NCI-H345 treated with DMSO at 0.1 percent for 48 hours (cell line): ENCODE measurements at regions not wholly inside any gene's neighbourhood (a gene's known extent, or its start where the extent isn't known, plus 50 kb on each side); places are given as distances from the start of the nearest gene placed in this dataset.
"Not testable (repeated sequence)": the region's sequence is repeated elsewhere in the genome, so short reads cannot be mapped to it uniquely, and the experiment has no call there.

Experiments
- DNase-seq: peaks from one replicate; lab custom pipeline; 2025; ENCODE audit not compliant: unreplicated experiment; lab: John Stamatoyannopoulos, UW

DNA sequence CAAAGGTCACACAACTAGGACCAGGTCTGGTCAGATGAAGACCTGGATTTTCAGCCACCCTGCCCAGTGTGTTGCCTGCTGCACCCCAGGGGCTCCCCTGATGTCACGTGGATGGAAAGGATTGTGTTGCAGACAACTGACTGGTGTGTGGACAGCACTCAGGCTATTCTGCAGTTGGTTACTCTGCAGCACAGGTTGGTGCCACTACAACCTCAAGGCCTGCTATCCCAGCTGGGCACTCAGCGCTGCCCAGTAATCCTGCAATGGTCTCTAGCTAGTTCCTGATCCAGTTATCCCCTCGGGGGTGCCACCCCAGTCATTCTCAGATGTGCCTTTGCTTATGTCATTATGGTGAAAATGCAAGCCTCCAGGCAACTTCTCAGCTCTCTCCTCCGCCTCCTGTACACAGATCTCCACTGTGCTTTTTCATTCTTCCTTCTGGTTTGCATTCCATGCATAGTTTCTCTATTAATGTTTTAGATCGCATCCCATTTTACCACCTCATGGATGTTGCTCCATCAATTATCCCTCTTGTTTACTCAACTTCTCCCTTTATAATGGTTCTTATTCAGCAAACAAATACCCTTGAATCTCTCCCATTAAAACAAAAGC, 503.2 kb upstream of the CAMK1G start:
- no peak for DNase-seq

DNA sequence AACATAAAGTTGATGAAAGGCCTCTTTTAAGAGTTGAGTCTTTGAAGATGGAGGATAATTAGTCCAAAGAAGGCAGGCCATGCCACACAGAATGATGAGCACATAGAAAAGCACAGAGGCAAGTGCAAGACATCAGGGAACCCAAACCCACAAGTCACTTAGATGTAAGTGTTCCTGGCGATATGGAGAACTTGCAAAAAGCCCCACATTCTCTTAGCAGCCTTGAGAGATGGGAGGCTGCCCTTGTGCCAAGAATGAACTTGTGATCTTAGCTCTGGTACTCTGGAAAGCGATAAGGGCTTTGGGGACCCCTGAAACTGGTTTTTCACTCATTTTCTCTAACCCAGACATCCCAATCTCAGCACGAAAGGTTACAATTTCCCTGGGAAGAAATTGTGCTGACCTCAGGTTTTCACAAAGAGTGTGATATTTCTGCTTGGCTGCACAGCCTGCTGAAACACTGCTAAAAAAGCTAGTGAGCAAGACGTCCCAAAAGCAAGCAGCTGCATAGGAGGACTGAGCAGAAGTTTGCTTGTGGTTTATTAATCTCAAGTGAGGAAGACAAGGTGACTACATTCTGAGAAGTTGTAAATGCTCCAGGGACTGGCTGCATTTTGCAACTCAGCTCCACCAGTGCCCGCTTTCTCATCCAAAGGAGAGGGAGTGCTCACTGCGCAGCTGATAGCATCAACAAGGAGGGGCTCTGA, 496.9 kb upstream of the CAMK1G start:
- DNase-seq: no peak

GRCh38 chr1:209094384-209094783, 489.1 kb upstream of the CAMK1G start:
- no peak for DNase-seq

- DNase-seq: no peak
Measured at GRCh38 chr1:209095627-209096595, 487.6 kb upstream of the CAMK1G start.

DNA sequence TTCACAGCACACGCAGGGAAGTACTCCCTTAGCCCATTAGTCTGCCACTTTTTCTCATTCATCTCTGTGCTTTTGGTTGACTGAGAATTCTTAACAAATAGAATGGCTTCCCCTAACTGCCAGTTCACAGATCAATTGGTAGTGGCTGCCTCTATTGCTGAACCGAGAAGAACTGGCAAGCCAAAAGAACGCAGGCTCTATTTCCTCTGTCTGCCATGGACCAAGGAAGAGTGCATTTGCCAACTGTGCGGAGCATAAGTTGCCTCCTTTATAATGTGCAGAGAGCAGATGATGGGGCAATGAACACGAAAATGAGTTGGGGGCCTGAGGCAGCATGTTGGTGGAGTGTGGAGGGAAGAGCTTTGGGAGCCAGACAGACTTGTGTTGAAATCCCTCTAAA, 483.1 kb upstream of the CAMK1G start:
- DNase-seq: no peak

- no peak for DNase-seq
Measured at GRCh38 chr1:209101106-209101505, 482.4 kb upstream of the CAMK1G start.

DNA sequence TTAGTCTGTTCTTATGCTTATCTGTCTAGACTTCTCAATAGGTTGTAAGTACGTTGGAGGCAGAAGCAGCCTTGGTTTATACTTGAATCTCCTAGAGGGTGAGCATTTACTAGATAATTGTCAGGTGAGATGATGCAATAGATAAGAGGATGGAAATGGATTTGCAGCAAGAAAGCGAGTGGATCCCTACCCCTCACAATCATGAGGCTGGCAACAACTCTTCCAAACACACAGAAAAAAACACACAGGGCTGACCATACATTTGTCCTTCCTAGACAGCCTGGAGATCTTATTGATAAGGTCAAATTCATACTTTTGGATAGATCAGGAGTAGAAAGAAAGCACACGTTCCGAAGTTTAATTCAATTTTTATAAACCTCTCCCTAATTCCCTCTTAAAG, 481.4 kb upstream of the CAMK1G start:
- no peak for DNase-seq

GRCh38 chr1:209102531-209102930, 481.0 kb upstream of the CAMK1G start:
- no peak for DNase-seq

DNA sequence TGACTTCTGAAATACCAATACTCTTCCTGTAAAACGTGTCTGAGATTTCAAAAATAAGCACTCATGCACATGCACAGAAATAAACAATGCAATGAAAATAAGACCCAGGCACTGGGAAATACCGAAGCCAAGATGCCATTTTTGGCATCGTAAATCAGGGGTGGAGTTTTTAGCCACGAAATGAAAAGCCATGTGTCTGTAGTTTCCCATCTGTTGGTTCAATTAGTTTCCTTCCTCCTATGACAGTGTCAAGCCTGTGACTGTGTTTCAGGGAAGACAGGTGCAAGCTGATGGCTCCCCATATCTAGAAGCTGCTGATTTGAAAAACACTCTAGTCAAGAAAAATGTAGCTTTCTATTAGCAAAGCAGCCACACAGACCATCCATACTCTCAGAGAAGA, 480.4 kb upstream of the CAMK1G start:
- no peak for DNase-seq

- no peak for DNase-seq
Measured at GRCh38 chr1:209104646-209105045, 478.9 kb upstream of the CAMK1G start.

DNA sequence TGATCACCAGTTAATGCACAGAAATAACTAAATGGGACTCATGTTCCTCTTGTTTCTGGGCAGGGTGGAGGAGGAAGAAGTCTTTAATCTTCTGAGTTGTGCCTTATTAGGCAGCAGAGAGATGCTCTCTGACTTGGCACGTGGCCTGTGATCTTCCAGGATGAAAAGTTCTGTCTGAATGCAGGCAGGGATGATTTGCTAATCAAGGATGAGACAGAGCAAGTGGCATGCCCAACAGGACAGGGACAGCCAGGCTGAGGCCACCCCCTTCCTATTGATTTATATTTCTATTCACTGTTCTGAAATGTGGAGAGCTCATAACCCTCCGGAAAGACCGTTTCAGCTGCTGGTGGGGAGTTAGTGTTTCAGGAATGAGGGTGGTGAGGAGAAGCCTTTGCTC, 477.8 kb upstream of the CAMK1G start:
- DNase-seq: no peak

DNA sequence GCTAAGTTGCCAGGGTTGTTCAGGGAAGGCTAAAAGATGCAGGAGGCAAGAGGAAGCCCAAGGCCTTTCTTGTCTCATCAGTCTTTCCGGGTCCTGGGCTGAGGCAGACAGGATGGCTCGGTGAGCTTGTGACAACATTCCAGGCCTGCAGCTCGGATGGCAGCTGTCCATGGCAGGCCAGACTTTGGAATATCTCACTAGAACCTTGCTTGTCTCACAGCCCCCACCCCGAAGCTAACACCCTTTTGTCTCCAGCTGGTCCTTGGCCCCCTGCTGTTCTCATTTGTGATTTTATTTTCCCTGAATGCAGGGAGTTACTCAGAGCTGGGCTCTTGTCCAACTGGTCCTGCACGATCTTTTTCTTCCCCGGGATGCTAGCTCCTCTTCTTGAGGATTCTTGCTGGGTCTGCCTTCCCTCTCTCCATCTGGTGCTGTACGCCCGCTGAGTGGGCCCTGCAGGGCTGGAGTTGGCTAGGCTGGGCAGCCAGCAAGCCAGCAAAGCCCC, 477.2 kb upstream of the CAMK1G start:
- DNase-seq: peak; percentile 64

DNA sequence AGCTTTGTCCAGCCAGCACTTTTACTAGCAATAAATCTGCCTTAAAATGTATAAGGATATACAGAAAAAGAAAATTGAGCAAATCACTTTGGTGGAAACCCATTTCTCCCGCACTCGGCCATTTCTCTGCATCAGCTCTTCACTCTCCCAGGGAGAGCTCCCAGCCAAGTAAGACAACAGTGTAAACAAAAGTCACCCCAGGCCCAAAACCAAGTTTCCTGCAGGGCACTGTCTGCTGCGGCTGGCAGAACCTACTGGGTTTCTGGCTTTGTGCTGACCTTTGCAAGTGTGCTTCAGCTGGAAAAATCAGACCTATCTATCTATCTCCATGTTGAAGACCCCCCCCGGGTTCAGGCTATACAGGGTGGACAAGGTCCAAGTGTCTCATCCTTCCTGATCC, 476.7 kb upstream of the CAMK1G start:
- DNase-seq: no peak

DNA sequence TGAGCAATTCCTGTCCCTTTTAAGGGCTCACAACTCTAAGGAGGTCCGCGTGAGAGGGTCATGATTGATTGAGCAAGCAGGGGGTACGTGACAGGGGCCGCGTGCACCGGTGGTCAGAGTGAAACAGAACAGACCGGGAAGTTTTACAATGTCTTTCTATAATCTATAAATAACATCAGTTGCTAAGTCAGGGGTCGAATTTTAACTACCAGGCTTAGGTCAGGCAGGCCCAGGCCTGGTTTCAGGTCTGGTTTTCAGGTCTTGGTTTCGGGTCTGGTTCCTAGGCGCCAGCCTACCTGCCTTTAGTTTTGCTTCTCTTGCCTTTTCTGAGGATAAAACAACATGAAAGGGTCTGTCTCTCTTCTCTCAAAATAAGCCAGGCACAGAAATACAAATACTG, 476.0 kb upstream of the CAMK1G start:
- no peak for DNase-seq

DNA sequence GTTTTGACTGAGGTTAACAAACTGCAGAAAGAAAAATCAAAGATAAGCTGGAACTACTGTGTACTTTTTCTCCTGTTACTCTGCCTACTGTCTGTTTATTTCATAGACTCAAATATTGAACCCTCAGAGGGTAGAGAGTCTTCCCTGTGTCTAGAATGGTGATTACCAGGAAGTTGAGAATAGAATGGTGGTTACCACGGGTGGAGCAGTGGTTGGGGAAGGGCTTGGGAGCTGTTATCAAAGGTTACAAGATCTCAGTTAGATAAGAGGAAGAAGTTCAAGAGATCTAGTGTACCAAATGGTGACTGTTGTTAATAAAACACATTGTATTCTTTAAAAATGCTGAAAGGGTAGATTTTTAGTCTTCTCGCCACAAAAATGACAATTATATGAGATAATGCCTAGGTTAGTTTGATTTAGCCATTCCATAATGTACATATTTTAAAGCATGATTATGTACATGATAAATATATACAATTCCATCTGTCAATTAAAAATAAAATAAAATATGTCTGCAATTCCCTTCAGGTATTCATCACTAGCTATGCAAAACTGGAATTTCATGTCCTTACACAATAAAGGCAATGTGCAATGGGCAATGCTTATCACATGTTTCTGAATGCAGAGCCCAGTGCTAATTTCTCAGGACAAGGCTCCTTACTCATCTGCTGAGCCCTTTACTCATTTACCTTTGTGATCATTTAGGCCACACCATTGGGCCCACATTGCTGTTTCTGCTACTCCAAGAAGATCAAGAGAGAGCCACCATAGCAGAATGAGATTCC, 474.3 kb upstream of the CAMK1G start:
- no peak for DNase-seq

DNA sequence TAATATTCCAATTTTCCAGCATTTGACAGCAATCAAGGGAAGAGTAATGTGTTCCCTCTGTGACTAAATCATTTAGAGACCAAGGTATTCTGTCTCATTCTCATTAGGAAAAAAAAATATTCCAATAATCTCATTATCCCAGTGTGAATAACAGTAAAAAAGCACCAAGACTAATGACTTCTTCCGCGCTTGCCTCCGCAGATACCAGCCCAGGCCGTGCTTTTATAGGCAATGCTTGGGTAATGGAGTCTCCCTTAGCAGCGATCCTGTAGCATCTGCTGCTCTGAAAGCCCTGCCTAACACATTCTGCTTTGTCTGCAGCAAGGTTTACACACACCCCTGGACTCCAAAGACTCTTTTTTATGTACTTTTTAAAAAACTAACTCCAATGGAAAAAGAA, 470.0 kb upstream of the CAMK1G start:
- no peak for DNase-seq

GRCh38 chr1:209116705-209117104, 466.8 kb upstream of the CAMK1G start:
- DNase-seq: no peak

DNA sequence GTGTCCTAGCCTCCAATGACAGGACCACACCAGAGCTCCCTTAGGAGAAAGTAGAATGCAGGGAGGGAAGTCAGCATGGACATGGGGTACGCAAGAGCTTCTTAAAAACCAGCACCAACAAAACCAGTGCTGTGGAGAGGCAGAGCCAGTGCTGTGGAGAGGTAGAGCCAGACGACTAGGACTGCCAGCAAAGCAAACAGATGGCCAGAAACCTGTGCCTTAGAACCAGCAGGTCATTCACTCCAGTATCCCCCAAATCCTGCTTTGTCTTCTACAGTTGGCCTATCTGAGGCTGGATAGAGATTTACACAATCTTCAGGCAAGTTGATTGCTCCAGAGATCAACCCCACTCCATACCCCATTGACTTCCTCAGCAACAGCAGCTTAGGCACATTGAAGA, 459.9 kb upstream of the CAMK1G start:
- DNase-seq: no peak

DNA sequence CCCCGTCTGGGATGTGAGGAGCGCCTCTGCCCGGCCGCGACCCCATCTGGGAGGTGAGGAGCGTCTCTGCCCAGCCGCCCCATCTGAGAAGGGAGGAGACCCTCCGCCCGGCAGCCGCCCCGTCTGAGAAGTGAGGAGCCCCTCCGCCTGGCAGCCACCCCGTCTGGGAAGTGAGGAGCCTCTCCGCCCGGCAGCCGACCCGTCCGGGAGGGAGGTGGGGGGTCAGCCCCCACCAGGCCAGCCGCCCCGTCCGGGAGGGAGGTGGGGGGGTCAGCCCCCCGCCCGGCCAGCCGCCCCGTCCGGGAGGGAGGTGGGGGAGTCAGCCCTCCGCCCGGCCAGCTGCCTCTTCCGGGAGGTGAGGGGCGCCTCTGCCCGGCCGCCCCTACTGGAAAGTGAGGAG, 454.4 kb upstream of the CAMK1G start:
- not testable (repeated sequence) for DNase-seq

GRCh38 chr1:209130886-209131285, 452.6 kb upstream of the CAMK1G start:
- no peak for DNase-seq
